Caco-2 (cell line): ENCODE measurements at regions not wholly inside any gene's neighbourhood (a gene's known extent, or its start where the extent isn't known, plus 50 kb on each side); places are given as distances from the start of the nearest gene placed in this dataset.

Experiments used
- BruUV-seq: library from RNA; stranded (reverse); fragments of 400-500 nt; replicated peaks from 2 replicates; lab custom pipeline; 2021; lab: Mats Ljungman, UMichigan
- CTCF ChIA-PET: fragments of 300-600 bp; sonication (Branson Sonifier 250); formaldehyde crosslinking; loops from one replicate; lab custom pipeline; 2022; ENCODE audit warnings: antibody characterized with exemption; lab: Charles Lee
- POLR2A ChIA-PET: fragments of 300-600 bp; sonication (Branson Sonifier 250); formaldehyde crosslinking; loops from one replicate; lab custom pipeline; 2022; ENCODE audit warnings: antibody characterized with exemption; lab: Charles Lee
- DNase-seq, 2 experiments: peaks; one replicate each; pipeline versions ENCODE4 v3.0.0 to v3.0.0-alpha.2; 2020 to 2022
- H3K27me3 ChIP-seq: replicated peaks from 2 replicates; pipeline ENCODE4 v1.6.0; 2011; ENCODE audit warnings: low read length; ENCODE audit not compliant: control insufficient read depth, insufficient read depth
- H3K36me3 ChIP-seq: 2 replicates; pipeline ENCODE4 v1.5.1; 2011; ENCODE audit warnings: low read length; ENCODE audit not compliant: control insufficient read depth, insufficient read depth
- H3K4me1 ChIP-seq: fragments of 250-450 bp; sonication (Bioruptor Pico); 2 replicates; pipeline ENCODE4 v1.5.1; 2020; ENCODE audit warnings: mild to moderate bottlenecking
- H3K4me3 ChIP-seq: 2 replicates; pipeline ENCODE4 v1.5.1; 2011; ENCODE audit warnings: low read depth, mild to moderate bottlenecking, control low read depth, low read length
- H3K9me3 ChIP-seq: fragments of 250-450 bp; sonication (Bioruptor Pico); 2 replicates; pipeline ENCODE4 v1.5.1; 2020; ENCODE audit warnings: mild to moderate bottlenecking, moderate library complexity
- H3K27ac Mint-ChIP-seq: one replicate; pipeline ENCODE4 v1.8.0; 2022; ENCODE audit warnings: mixed read lengths; ENCODE audit not compliant: unreplicated experiment
- H3K27me3 Mint-ChIP-seq: one replicate; pipeline ENCODE4 v1.8.0; 2022; ENCODE audit warnings: mixed read lengths; ENCODE audit not compliant: insufficient read depth, unreplicated experiment
- H3K36me3 Mint-ChIP-seq: one replicate; pipeline ENCODE4 v1.8.0; 2022; ENCODE audit warnings: mild to moderate bottlenecking, mixed read lengths; ENCODE audit not compliant: insufficient read depth, unreplicated experiment
- H3K4me1 Mint-ChIP-seq: one replicate; pipeline ENCODE4 v1.8.0; 2022; ENCODE audit warnings: low read depth, mixed read lengths; ENCODE audit not compliant: unreplicated experiment
- H3K4me3 Mint-ChIP-seq: one replicate; pipeline ENCODE4 v1.8.0; 2022; ENCODE audit warnings: mild to moderate bottlenecking, moderate library complexity, mixed read lengths; ENCODE audit not compliant: unreplicated experiment
- H3K9me3 Mint-ChIP-seq: one replicate; pipeline ENCODE4 v1.8.0; 2022; ENCODE audit warnings: mixed read lengths; ENCODE audit not compliant: unreplicated experiment
- CTCF ChIP-seq, 2 experiments: fragments of 200-600 bp in 1 of 2; IDR thresholded peaks; 1 replicate in 1 of 2; 2 replicates in 1 of 2; pipeline versions ENCODE4 v1.5.1 to v1.8.0; 2011 to 2022; ENCODE audit warnings: antibody characterized with exemption in 1 of 2, control low read depth in 1 of 2, inconsistent platforms in 1 of 2, low read depth in 1 of 2, low read length in 1 of 2, mild to moderate bottlenecking in 1 of 2, moderate library complexity in 1 of 2; ENCODE audit not compliant: insufficient read depth in 1 of 2, severe bottlenecking in 1 of 2, unreplicated experiment in 1 of 2
- intact Hi-C: fragments of 100-400 bp; cut with micrococcal nuclease; formaldehyde crosslinking; loops from one replicate; pipeline ENCODE4 v1.10.0; 2022; ENCODE audit not compliant: unreplicated experiment

- no peak for DNase-seq
- no peak overlapping the region for H3K4me3 ChIP-seq
- CTCF ChIA-PET = no interaction called here
- H3K36me3 Mint-ChIP-seq = no peaks in the 10 kb centered on the region
- peaks cover 6% of the 10 kb centered on the region for H3K27me3 Mint-ChIP-seq
- no peak overlapping the region for H3K4me3 Mint-ChIP-seq
- no peaks in the 10 kb centered on the region for H3K36me3 ChIP-seq
- no TSS peak for BruUV-seq
- H3K9me3 ChIP-seq = no peaks in the 10 kb centered on the region; the same call in 1 of the 2 replicates
- TF ChIP-seq CTCF (IDR thresholded peaks at IDR 0.05; ENCODE audit: insufficient read depth in 1 of 2, low read depth in 1 of 2, low read length in 1 of 2, severe bottlenecking in 1 of 2, unreplicated experiment in 1 of 2) = no peak
- no peaks in the 10 kb centered on the region for H3K4me1 ChIP-seq
- no peak overlapping the region for H3K27ac Mint-ChIP-seq
- intact Hi-C loops = no loop called here
- H3K9me3 Mint-ChIP-seq = no peaks in the 10 kb centered on the region
- H3K4me1 Mint-ChIP-seq = no peaks in the 10 kb centered on the region
- POLR2A ChIA-PET = no interaction called here
- no peaks in the 10 kb centered on the region for H3K27me3 ChIP-seq
Measured at GRCh38 chr11:133699071-133699470, 146.2 kb downstream of the SPATA19 start.

DNA sequence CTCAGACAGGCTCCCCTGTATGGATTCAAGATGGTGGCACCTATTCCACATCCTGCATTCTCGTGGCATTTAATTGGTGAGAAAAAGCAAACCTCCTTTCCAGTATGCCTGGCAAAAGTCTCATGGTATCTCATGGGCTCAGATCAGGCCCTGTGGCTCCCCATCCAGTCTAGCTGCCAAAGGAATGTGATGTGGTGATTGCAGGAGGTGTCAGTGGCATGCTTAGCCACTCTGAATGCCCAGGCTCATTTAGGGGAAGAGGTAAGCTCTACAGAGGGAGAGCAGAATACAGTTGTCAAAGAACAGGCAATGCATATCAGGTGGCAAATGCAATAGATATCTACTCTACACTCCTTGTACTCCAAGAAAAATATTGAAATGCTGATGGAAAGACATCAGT is 146.7 kb downstream of the SPATA19 start:
- Histone ChIP-seq H3K4me3 (no peak overlapping the region), H3K36me3 (no peaks in the 10 kb centered on the region), H3K9me3 (no peaks in the 10 kb centered on the region; the same call in 1 of the 2 replicates), H3K27me3 (no peaks in the 10 kb centered on the region), H3K4me1 (no peaks in the 10 kb centered on the region)
- H3K4me1 Mint-ChIP-seq = no peaks in the 10 kb centered on the region
- no peak for TF ChIP-seq CTCF (IDR thresholded peaks at IDR 0.05; ENCODE audit: insufficient read depth in 1 of 2, low read depth in 1 of 2, low read length in 1 of 2, severe bottlenecking in 1 of 2, unreplicated experiment in 1 of 2)
- H3K27me3 Mint-ChIP-seq = peaks cover 3% of the 10 kb centered on the region
- no peak overlapping the region for H3K4me3 Mint-ChIP-seq
- no peaks in the 10 kb centered on the region for H3K36me3 Mint-ChIP-seq
- POLR2A ChIA-PET = no interaction called here
- CTCF ChIA-PET = no interaction called here
- H3K9me3 Mint-ChIP-seq = no peaks in the 10 kb centered on the region
- DNase-seq = no peak
- BruUV-seq = no TSS peak
- intact Hi-C loops = no loop called here
- H3K27ac Mint-ChIP-seq = no peak overlapping the region

DNA sequence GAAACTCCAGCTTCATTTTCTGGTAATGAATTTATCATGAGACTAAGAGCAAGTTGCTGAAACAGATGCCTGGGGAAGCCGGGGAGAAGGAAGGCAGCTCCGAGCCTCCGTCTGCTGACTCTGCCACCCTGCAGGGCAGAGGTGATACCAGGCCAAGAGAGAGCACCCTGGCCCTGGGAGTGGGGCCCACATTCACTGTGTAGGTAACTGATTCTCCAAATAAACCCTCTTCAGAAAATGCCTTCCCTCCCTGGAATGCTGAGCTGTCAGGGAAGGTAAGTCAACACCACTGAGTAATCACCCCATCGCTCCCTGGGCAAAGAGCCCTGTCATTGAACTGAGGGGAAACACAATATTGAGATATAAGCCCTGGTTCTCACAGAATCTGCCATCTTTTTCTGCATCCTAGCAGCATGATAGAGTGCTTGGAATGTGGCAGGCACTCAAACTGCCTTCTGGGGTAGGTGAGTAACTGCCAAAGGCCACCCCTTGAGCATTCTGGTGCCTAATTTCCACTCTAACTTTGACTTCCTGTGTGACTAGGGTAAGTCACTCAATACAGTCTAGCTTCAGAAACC is 147.6 kb downstream of the SPATA19 start:
- no peaks in the 10 kb centered on the region for H3K4me1 ChIP-seq
- H3K4me3 ChIP-seq = no peak overlapping the region
- H3K27ac Mint-ChIP-seq = no peak overlapping the region
- H3K27me3 Mint-ChIP-seq = peaks cover 3% of the 10 kb centered on the region
- TF ChIP-seq CTCF (IDR thresholded peaks at IDR 0.05; ENCODE audit: insufficient read depth in 1 of 2, low read depth in 1 of 2, low read length in 1 of 2, severe bottlenecking in 1 of 2, unreplicated experiment in 1 of 2) = no peak
- no peak for DNase-seq
- intact Hi-C loops = no loop called here
- H3K27me3 ChIP-seq = no peaks in the 10 kb centered on the region
- ChIA-PET POLR2A (no interaction called here), CTCF (interaction anchor here (0.6 kb wide), 1 partner anchor 56 kb away, joined by 3 read pairs; no protein-coding TSS in a partner anchor)
- no peaks in the 10 kb centered on the region for H3K36me3 ChIP-seq
- no peaks in the 10 kb centered on the region for H3K36me3 Mint-ChIP-seq
- H3K9me3 ChIP-seq = no peaks in the 10 kb centered on the region; the same call in 1 of the 2 replicates
- H3K9me3 Mint-ChIP-seq = no peaks in the 10 kb centered on the region
- no peaks in the 10 kb centered on the region for H3K4me1 Mint-ChIP-seq
- no TSS peak for BruUV-seq
- H3K4me3 Mint-ChIP-seq = no peak overlapping the region
